ENCODE measurements at regions not wholly inside any gene's neighbourhood (a gene's known extent, or its start where the extent isn't known, plus 50 kb on each side); places are given as distances from the start of the nearest gene placed in this dataset.

DNA sequence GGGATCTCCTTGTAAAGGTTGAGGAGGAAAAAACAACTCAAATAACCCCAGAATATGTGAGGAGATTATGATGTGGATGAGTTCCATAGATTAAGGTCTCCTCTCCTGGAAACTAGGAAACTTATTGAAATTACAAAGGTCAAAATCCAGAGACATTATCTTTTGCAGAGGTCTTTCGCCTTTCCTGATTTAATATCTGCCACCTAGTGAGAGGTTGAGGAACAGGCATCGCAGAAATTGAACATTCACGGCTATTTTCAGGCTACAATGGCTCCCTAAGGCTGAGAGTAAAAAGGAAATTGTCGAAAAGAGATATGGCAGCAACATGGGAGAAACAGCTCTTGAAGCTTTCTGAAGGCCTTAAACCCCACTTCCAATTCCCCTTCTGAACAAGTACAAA lies 127.5 kb upstream of the PLCXD3 start:
- TF ChIP-seq POLR2AphosphoS5 (IDR thresholded peaks at IDR 0.05): no peak
- TF ChIP-seq, protein P1, sequence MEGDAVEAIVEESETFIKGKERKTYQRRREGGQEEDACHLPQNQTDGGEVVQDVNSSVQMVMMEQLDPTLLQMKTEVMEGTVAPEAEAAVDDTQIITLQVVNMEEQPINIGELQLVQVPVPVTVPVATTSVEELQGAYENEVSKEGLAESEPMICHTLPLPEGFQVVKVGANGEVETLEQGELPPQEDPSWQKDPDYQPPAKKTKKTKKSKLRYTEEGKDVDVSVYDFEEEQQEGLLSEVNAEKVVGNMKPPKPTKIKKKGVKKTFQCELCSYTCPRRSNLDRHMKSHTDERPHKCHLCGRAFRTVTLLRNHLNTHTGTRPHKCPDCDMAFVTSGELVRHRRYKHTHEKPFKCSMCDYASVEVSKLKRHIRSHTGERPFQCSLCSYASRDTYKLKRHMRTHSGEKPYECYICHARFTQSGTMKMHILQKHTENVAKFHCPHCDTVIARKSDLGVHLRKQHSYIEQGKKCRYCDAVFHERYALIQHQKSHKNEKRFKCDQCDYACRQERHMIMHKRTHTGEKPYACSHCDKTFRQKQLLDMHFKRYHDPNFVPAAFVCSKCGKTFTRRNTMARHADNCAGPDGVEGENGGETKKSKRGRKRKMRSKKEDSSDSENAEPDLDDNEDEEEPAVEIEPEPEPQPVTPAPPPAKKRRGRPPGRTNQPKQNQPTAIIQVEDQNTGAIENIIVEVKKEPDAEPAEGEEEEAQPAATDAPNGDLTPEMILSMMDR (IDR thresholded peaks at IDR 0.05): no peak
- TF ChIP-seq EP300 (IDR thresholded peaks at IDR 0.05; ENCODE audit: low read depth): no peak

All from transverse colon (tissue), 4 donors.